ENCODE measurements at regions not wholly inside any gene's neighbourhood (a gene's known extent, or its start where the extent isn't known, plus 50 kb on each side); places are given as distances from the start of the nearest gene placed in this dataset.
"Not testable (repeated sequence)": the region's sequence is repeated elsewhere in the genome, so short reads cannot be mapped to it uniquely, and the experiment has no call there.

- no peak for DNase-seq (ENCODE audit: low read depth in 4 of 4, low spot score in 2 of 4)
These were observed 56.2 kb upstream of the NID2 start for GRCh38 chr14:52124791-52125684.

DNA sequence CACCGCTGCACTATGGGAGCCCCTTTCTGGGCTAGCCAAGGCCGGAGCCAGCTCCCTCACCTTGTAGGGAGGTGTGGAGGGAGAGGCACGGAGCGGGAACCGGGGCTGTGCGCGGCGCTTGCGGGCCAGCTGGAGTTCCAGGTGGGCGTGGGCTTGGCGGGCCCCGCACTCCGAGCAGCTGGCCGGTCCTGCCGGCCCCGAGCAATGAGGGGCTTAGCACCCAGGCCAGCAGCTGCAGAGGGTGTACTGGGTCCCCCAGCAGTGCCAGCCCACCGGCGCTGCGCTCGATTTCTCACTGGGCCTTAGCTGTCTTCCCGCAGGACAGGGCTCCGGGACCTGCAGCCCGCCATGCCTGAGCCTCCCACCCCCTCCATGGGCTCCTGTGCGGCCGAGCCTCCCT is 53.3 kb upstream of the NID2 start:
- DNase-seq (ENCODE audit: low read depth in 4 of 4, low spot score in 2 of 4) = not testable (repeated sequence)

DNA sequence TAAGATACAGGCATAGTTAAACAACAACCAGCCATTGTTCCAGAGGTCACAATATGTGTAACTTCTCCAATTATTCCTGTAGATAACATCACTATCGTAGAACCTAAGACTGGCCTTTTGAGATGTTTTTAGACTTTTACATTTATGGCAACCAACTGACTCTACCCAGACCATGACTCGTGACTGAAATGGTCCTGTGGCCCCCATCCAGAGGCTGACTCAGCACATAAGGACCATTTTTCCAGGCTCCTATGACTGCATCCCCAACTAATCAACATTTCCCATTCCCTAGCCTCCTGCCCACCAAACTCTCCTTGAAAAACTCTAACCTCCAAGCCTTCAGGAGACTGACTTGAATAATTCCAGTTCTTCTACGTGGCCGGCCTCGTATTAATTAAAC is 52.6 kb upstream of the NID2 start:
- DNase-seq (ENCODE audit: low read depth in 4 of 4, low spot score in 2 of 4) = no peak

DNA sequence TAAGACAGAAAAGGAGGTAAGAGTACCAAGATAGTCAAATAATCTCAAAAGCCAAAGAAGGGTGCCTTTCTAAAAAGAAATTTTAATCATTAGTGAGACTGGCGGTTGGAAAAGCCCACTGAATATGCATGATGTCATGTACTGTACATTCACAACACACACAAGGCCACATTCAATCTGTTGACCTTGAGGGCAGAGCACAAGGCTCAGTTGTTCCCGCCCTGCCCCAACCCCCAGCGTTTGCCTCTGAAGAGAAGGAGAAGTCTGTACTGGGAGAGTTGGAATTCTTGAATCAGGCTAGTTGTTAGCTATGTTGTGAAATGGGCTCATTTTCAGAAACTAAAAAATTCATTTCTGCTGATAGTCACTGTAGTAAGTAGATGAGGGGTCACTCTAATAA is 50.2 kb upstream of the NID2 start:
- DNase-seq (ENCODE audit: low read depth in 4 of 4, low spot score in 2 of 4) = no peak

All from left renal cortex interstitium (tissue), 4 donors.